Right lobe of liver (tissue), 6 donors: ENCODE measurements at regions not wholly inside any gene's neighbourhood (a gene's known extent, or its start where the extent isn't known, plus 50 kb on each side); places are given as distances from the start of the nearest gene placed in this dataset.

Experiments used
- ATAC-seq, 4 donors: fragments of 200-7000 bp; cut with Tn5 transposase; one replicate each; pipeline ENCODE4 v1.9.1; 2020; ENCODE audit warnings: mild to moderate bottlenecking in 4 of 4, moderate library complexity in 4 of 4
- DNase-seq, 3 donors: peaks; one replicate each; pipeline ENCODE4 v3.0.0-alpha.2; 2020
- H3K27ac ChIP-seq, 3 donors: fragments of 200-600 bp; one replicate each; pipeline ENCODE4 v1.8.0; 2022
- H3K27me3 ChIP-seq, 2 donors: fragments of 200-600 bp; one replicate each; pipeline ENCODE4 v1.8.0; 2022
- H3K36me3 ChIP-seq, 4 donors: fragments of 200-600 bp; sonication (generic) in 1 of 4; one replicate each; pipeline versions ENCODE4 v1.5.1 to v1.8.0; 2017 to 2022; ENCODE audit warnings: control low read depth in 1 of 4
- H3K4me1 ChIP-seq, 4 donors: fragments of 200-600 bp; sonication (generic) in 1 of 4; one replicate each; pipeline versions ENCODE4 v1.5.1 to v1.8.0; 2017 to 2022; ENCODE audit warnings: control low read depth in 1 of 4
- H3K4me3 ChIP-seq, 3 donors: fragments of 200-600 bp; one replicate each; pipeline ENCODE4 v1.8.0; 2022
- H3K9me3 ChIP-seq, 4 donors: fragments of 200-600 bp; sonication (generic) in 1 of 4; one replicate each; pipeline versions ENCODE4 v1.5.1 to v1.8.0; 2017 to 2022; ENCODE audit warnings: control low read depth in 1 of 4
- CTCF ChIP-seq, 4 donors: fragments of 200-600 bp in 3 of 4; fragments of 450-650 bp in 1 of 4; IDR thresholded peaks; one replicate each; pipeline versions ENCODE4 v1.5.1 to v1.8.0; 2016 to 2022; ENCODE audit warnings: antibody characterized with exemption in 4 of 4, mild to moderate bottlenecking in 2 of 4
- POLR2A ChIP-seq: fragments of 450-650 bp; IDR thresholded peaks from one replicate; pipeline ENCODE4 v1.6.1; 2017; ENCODE audit warnings: antibody characterized with exemption, mild to moderate bottlenecking
- WGBS: methylation state at CpG from one replicate; pipeline ENCODE4 v1.1.6; 2018; ENCODE audit warnings: low coverage, low lambda C conversion rate; ENCODE audit not compliant: insufficient coverage; ENCODE audit errors: missing lambda C conversion rate; 5-methylcytosine and 5-hydroxymethylcytosine counted together
- intact Hi-C, 2 donors: fragments of 100-400 bp; cut with DNase I; formaldehyde crosslinking; loops; one replicate each; pipeline versions ENCODE4 v1.11.2 to v1.14.1; 2022
- donor health status: DM: no; HTN: yes; CAD: no.
- donor health status: DM: no; HTN: no; CAD: no.
- donor health status: DM: no; HTN: no; CAD: no.
- donor health status: DM: no; HTN: yes; CAD: no.
- donor health status: DM: no; HTN: yes; CAD: no.

GRCh38 chr11:27864091-27864491 is 163.8 kb upstream of the BDNF start:
- Histone ChIP-seq H3K4me3 (no peak overlapping the region), H3K4me1 (no peaks in the 10 kb centered on the region), H3K27me3 (no peaks in the 10 kb centered on the region), H3K36me3 (no peaks in the 10 kb centered on the region), H3K9me3 (no peaks in the 10 kb centered on the region), H3K27ac (no peak overlapping the region)
- no peak for DNase-seq
- ATAC-seq: no peak
- 30% methylated on average over 4 of the region's 4 CpGs for WGBS
- TF ChIP-seq POLR2A (no peak), CTCF (IDR thresholded peaks at IDR 0.05) (no peak)
- intact Hi-C loops: no loop called here

DNA sequence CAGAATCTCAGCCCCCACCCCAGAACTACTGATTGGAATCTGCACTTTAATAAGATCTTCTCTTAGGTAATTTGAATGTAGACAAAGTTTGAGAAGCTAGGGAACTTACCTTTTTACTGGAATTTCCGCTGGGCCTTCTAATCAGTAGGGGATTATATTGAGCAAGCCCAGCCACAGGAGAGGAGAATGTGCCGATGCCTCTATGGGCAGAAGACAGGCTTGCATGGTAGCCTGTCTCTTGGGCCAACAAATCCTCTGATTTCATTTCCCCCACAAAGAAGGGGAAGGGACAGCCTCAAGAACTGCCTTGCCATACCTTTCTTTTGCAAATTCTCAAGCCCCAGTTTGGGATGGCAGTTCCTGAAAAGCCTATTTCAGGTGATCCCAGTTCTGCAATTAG is 163.4 kb upstream of the BDNF start:
- H3K27me3 ChIP-seq: no peaks in the 10 kb centered on the region
- H3K9me3 ChIP-seq: no peaks in the 10 kb centered on the region
- no peaks in the 10 kb centered on the region for H3K36me3 ChIP-seq
- DNase-seq: no peak
- H3K27ac ChIP-seq: no peak overlapping the region
- intact Hi-C loops: no loop called here
- no peak for ATAC-seq
- no peak for TF ChIP-seq POLR2A
- TF ChIP-seq CTCF (IDR thresholded peaks at IDR 0.05): no peak
- H3K4me1 ChIP-seq: no peaks in the 10 kb centered on the region
- H3K4me3 ChIP-seq: no peak overlapping the region
- WGBS: 50% methylated on average over 2 of the region's 2 CpGs

DNA sequence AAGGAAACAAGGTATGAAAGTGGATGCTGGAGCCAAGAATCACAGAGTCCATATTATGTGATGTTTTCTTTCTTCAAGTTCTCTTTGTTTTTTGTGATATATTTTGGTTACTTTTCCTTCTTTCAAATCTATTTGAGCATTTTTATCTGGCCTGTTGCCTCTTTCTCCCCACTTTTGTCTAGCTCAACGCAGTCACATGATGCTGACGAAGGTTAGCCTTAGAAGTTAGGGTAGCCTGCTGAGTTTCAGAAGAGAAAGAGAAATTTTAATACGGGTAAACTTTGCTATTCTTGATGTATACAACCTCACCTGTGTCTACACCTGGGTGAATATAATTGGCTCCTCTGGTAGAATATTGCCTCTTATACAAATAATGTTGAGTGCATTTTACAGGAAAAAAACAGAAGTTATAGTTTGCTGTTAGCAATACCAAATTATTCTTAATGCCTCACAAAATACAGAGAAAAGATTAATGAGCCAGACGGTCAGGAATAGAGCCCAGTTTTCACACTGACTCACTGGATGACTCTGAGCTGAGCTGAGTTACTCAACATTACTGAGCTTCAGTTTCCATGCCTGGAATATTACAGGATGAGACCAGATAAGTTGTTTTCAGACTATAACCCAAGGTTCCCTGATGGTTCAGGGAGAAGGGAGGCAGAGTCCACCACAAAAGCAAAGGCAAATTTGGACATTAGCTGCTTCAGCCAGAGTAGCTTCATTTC is 161.6 kb upstream of the BDNF start:
- Histone ChIP-seq H3K4me3 (no peak overlapping the region), H3K27ac (no peak overlapping the region), H3K36me3 (no peaks in the 10 kb centered on the region), H3K4me1 (no peaks in the 10 kb centered on the region), H3K27me3 (no peaks in the 10 kb centered on the region), H3K9me3 (no peaks in the 10 kb centered on the region)
- DNase-seq (no peak), ATAC-seq (no peak)
- TF ChIP-seq POLR2A: no peak
- no peak for TF ChIP-seq CTCF (IDR thresholded peaks at IDR 0.05)
- intact Hi-C loops: no loop called here
- WGBS: 29% methylated on average over 4 of the region's 4 CpGs

DNA sequence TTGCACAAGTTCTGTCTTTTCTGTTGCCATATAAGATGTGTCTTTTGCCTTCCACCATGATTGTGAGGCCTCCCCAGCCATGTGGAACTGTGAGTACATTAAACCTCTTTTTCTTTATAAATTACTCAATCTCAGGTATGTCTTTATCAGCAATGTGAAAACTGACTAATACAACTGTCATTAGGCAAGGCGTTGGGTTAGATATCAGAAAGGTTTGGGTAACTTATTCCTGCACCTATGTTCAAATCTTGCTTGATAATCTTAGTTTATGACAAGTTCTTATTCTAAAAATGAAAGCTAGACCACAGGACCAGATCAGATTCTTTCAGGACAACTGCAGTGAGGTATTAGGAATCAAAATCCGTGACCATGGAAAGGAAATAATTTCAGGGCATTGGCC is 160.6 kb upstream of the BDNF start:
- intact Hi-C loops: no loop called here
- no peak overlapping the region for H3K27ac ChIP-seq
- DNase-seq (no peak), ATAC-seq (no peak)
- no peaks in the 10 kb centered on the region for H3K36me3 ChIP-seq
- TF ChIP-seq CTCF (IDR thresholded peaks at IDR 0.05) (no peak), POLR2A (no peak)
- no peaks in the 10 kb centered on the region for H3K9me3 ChIP-seq
- H3K4me3 ChIP-seq: no peak overlapping the region
- H3K4me1 ChIP-seq: no peaks in the 10 kb centered on the region
- H3K27me3 ChIP-seq: no peaks in the 10 kb centered on the region
- 46% methylated on average over 2 of the region's 2 CpGs for WGBS

DNA sequence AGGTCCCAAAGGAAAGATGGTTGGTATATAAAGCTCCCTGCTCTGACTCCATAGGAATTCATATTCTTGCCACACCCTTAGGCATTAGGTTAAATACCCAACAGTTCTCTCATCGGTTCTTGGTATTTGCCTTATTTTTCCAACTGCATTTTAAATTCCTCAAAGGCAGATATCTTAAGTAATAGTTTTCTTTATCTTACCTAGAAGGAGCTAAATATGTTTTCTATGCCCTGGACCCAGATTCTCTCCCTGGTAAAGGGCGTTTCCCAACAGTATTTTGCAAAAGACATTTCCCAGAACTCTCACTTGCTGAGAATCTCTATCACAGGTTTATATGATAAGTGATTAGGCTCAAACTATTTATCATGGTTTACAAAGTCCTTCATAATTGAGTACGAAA is 158.6 kb upstream of the BDNF start:
- TF ChIP-seq CTCF (IDR thresholded peaks at IDR 0.05): no peak
- TF ChIP-seq POLR2A: no peak
- H3K4me3 ChIP-seq: no peak overlapping the region
- WGBS: 38% methylated on average over 3 of the region's 3 CpGs
- H3K27ac ChIP-seq: no peak overlapping the region
- H3K27me3 ChIP-seq: no peaks in the 10 kb centered on the region
- H3K4me1 ChIP-seq: no peaks in the 10 kb centered on the region
- intact Hi-C loops: no loop called here
- no peaks in the 10 kb centered on the region for H3K9me3 ChIP-seq
- H3K36me3 ChIP-seq: no peaks in the 10 kb centered on the region
- DNase-seq: no peak
- no peak for ATAC-seq
